ENCODE measurements at regions not wholly inside any gene's neighbourhood (a gene's known extent, or its start where the extent isn't known, plus 50 kb on each side); places are given as distances from the start of the nearest gene placed in this dataset.

DNA sequence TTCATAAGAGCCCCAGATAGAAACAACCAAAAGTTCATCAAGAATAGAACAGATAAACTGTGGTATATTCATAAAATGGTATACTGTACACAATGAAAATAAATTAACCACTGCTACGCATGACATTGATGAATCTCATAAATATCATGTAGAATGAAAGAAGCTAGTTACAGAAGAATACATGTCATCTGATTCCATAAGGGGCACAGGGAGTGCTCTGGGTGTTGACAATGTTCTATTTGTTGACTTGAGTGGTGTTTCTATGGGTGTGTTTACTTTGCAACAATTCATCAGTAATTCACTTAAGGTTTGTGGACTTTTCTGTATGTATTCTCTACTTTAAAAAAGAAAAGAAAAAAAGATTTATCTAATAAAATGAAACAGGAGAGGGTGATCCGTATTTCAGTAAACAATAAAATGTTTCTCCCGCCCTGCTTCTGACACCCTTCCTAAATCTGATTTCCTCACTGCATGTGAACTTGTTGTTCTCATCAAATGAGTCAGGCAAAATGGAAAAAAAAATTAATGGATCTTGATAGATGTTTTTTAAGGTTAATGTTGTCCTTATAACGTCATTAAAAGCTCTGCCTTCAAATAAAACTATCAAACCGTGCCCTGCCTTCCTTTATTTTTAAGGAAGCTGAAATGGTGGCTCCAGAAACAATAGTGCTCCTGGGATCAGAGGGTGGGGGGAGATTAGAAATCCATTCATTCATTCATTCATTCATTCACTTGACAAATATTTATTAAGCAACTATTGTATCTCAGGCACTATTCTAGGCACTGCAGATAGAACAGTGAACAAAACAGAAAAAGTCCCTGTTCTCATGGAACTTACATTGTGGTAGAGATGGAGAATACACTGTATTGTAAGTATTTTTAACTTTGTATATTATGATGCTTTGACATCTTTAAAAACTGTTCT lies 77.2 kb upstream of the CD44 start:
- Histone ChIP-seq H3K27me3 (ENCODE audit: control insufficient read depth, extremely low read depth, insufficient read depth, low read length) (no peaks in the 10 kb centered on the region), H3K9ac (ENCODE audit: control insufficient read depth, extremely low read depth, insufficient read depth, low read length) (no peak overlapping the region), H2AFZ (ENCODE audit: control insufficient read depth, low read length) (no peak overlapping the region), H3K36me3 (ENCODE audit: control insufficient read depth in 2 of 2, extremely low read depth in 1 of 2, insufficient read depth in 2 of 2, low read length in 2 of 2) (no peaks in the 10 kb centered on the region), H3K9me3 (ENCODE audit: control insufficient read depth, low read depth, low read length) (no peaks in the 10 kb centered on the region), H3K4me1 (ENCODE audit: control insufficient read depth, extremely low read depth, insufficient read depth, low read length) (peaks cover 16% of the 10 kb centered on the region), H3K79me2 (ENCODE audit: control insufficient read depth, insufficient read depth, low read length) (no peaks in the 10 kb centered on the region), H4K20me1 (ENCODE audit: control insufficient read depth, extremely low read depth, insufficient read depth, low read length) (no peaks in the 10 kb centered on the region), H3K9me1 (ENCODE audit: control insufficient read depth, extremely low read depth, insufficient read depth, low read length) (no peaks in the 10 kb centered on the region), H3K4me3 (ENCODE audit: control insufficient read depth in 2 of 3, extremely low read depth in 1 of 3, insufficient read depth in 2 of 3, low read depth in 1 of 3, low read length in 3 of 3) (no peak overlapping the region), H3K4me2 (ENCODE audit: control insufficient read depth, extremely low read depth, insufficient read depth, low read depth, low read length) (no peak overlapping the region), H3K27ac (ENCODE audit: control insufficient read depth, insufficient read depth, low read length) (no peak overlapping the region)
- DNase-seq (ENCODE audit: low read depth, low spot score) (no peak), FAIRE-seq (no peak)
- no peak for TF ChIP-seq CTCF (optimal IDR thresholded peaks at IDR 0.05 in 1 of 3, IDR thresholded peaks at IDR 0.05 in 1 of 3, conservative IDR thresholded peaks at IDR 0.05 in 1 of 3; ENCODE audit: extremely low read depth in 1 of 3, insufficient read depth in 2 of 3, low read length in 3 of 3)
- TF ChIP-seq EZH2 (IDR thresholded peaks at IDR 0.05; ENCODE audit: low read length), result no peak
- dilution Hi-C loops (cut with MboI; ENCODE audit: extremely low pct_ligation_motif_present, low sequenced_read_pairs), result no loop called here

- Histone ChIP-seq H3K4me3 (ENCODE audit: control insufficient read depth in 2 of 3, extremely low read depth in 1 of 3, insufficient read depth in 2 of 3, low read depth in 1 of 3, low read length in 3 of 3) (no peak overlapping the region), H3K27me3 (ENCODE audit: control insufficient read depth, extremely low read depth, insufficient read depth, low read length) (no peaks in the 10 kb centered on the region), H3K9ac (ENCODE audit: control insufficient read depth, extremely low read depth, insufficient read depth, low read length) (no peak overlapping the region), H3K4me2 (ENCODE audit: control insufficient read depth, extremely low read depth, insufficient read depth, low read depth, low read length) (no peak overlapping the region), H3K27ac (ENCODE audit: control insufficient read depth, insufficient read depth, low read length) (no peak overlapping the region), H3K9me1 (ENCODE audit: control insufficient read depth, extremely low read depth, insufficient read depth, low read length) (no peaks in the 10 kb centered on the region), H3K36me3 (ENCODE audit: control insufficient read depth in 2 of 2, extremely low read depth in 1 of 2, insufficient read depth in 2 of 2, low read length in 2 of 2) (no peaks in the 10 kb centered on the region), H2AFZ (ENCODE audit: control insufficient read depth, low read length) (no peak overlapping the region), H3K4me1 (ENCODE audit: control insufficient read depth, extremely low read depth, insufficient read depth, low read length) (no peaks in the 10 kb centered on the region), H3K79me2 (ENCODE audit: control insufficient read depth, insufficient read depth, low read length) (no peaks in the 10 kb centered on the region), H4K20me1 (ENCODE audit: control insufficient read depth, extremely low read depth, insufficient read depth, low read length) (no peaks in the 10 kb centered on the region), H3K9me3 (ENCODE audit: control insufficient read depth, low read depth, low read length) (no peaks in the 10 kb centered on the region)
- TF ChIP-seq EZH2 (IDR thresholded peaks at IDR 0.05; ENCODE audit: low read length), result no peak
- TF ChIP-seq CTCF (optimal IDR thresholded peaks at IDR 0.05 in 1 of 3, IDR thresholded peaks at IDR 0.05 in 1 of 3, conservative IDR thresholded peaks at IDR 0.05 in 1 of 3; ENCODE audit: extremely low read depth in 1 of 3, insufficient read depth in 2 of 3, low read length in 3 of 3), result no peak
- DNase-seq (ENCODE audit: low read depth, low spot score) (no peak), FAIRE-seq (no peak)
- dilution Hi-C loops (cut with MboI; ENCODE audit: extremely low pct_ligation_motif_present, low sequenced_read_pairs), result no loop called here
Observed at GRCh38 chr11:35063488-35063931, 75.5 kb upstream of the CD44 start.

Data from keratinocyte (primary cell).